ENCODE measurements at regions not wholly inside any gene's neighbourhood (a gene's known extent, or its start where the extent isn't known, plus 50 kb on each side); places are given as distances from the start of the nearest gene placed in this dataset.

GRCh38 chr3:72437661-72438406 is 410.4 kb downstream of the SHQ1 start:
- TF ChIP-seq CTCF (IDR thresholded peaks at IDR 0.05), result no peak
- TF ChIP-seq SIN3A (IDR thresholded peaks at IDR 0.05; ENCODE audit: borderline replicate concordance, insufficient read depth, low read depth, low read length), result no peak
- TF ChIP-seq, protein P1, sequence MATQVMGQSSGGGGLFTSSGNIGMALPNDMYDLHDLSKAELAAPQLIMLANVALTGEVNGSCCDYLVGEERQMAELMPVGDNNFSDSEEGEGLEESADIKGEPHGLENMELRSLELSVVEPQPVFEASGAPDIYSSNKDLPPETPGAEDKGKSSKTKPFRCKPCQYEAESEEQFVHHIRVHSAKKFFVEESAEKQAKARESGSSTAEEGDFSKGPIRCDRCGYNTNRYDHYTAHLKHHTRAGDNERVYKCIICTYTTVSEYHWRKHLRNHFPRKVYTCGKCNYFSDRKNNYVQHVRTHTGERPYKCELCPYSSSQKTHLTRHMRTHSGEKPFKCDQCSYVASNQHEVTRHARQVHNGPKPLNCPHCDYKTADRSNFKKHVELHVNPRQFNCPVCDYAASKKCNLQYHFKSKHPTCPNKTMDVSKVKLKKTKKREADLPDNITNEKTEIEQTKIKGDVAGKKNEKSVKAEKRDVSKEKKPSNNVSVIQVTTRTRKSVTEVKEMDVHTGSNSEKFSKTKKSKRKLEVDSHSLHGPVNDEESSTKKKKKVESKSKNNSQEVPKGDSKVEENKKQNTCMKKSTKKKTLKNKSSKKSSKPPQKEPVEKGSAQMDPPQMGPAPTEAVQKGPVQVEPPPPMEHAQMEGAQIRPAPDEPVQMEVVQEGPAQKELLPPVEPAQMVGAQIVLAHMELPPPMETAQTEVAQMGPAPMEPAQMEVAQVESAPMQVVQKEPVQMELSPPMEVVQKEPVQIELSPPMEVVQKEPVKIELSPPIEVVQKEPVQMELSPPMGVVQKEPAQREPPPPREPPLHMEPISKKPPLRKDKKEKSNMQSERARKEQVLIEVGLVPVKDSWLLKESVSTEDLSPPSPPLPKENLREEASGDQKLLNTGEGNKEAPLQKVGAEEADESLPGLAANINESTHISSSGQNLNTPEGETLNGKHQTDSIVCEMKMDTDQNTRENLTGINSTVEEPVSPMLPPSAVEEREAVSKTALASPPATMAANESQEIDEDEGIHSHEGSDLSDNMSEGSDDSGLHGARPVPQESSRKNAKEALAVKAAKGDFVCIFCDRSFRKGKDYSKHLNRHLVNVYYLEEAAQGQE (IDR thresholded peaks at IDR 0.05; ENCODE audit: insufficient read depth in 1 of 2, low read depth in 2 of 2, low read length in 1 of 2), result no peak
